SK-N-SH treated with all-trans-retinoic acid at 6 μM for 48 hours (cell line): ENCODE measurements at regions not wholly inside any gene's neighbourhood (a gene's known extent, or its start where the extent isn't known, plus 50 kb on each side); places are given as distances from the start of the nearest gene placed in this dataset.

Source experiments
- ATAC-seq: fragments of 200-7000 bp; cut with Tn5 transposase; 3 replicates; pipeline ENCODE4 v1.9.1; 2020; ENCODE audit warnings: mild to moderate bottlenecking, moderate library complexity
- ARNTL ChIP-seq: fragments of 450-650 bp; formaldehyde crosslinking; IDR thresholded peaks from 2 replicates; pipeline ENCODE4 v1.5.0; 2020; ENCODE audit warnings: low read depth, mild to moderate bottlenecking, moderate library complexity, borderline replicate concordance
- BACH2 ChIP-seq: fragments of 250-450 bp; sonication (Bioruptor Pico); IDR thresholded peaks from 2 replicates; pipeline ENCODE4 v1.9.0; 2021; ENCODE audit warnings: mild to moderate bottlenecking, borderline replicate concordance
- CSDC2 ChIP-seq: fragments of 250-450 bp; sonication (Bioruptor Pico); IDR thresholded peaks from 2 replicates; pipeline ENCODE4 v1.5.0; 2020; ENCODE audit warnings: mild to moderate bottlenecking, moderate library complexity
- ESRRG ChIP-seq: fragments of 250-450 bp; sonication (Bioruptor Pico); IDR thresholded peaks from 2 replicates; pipeline ENCODE4 v1.6.1; 2021; ENCODE audit warnings: mild to moderate bottlenecking
- GLIS3 ChIP-seq: fragments of 250-450 bp; sonication (Bioruptor Pico); IDR thresholded peaks from 2 replicates; pipeline ENCODE4 v1.5.0; 2020; ENCODE audit warnings: mild to moderate bottlenecking, moderate library complexity
- ISL1 ChIP-seq: fragments of 250-450 bp; sonication (Bioruptor Pico); IDR thresholded peaks from 2 replicates; pipeline ENCODE4 v2.1.2; 2022; ENCODE audit warnings: mild to moderate bottlenecking, moderate library complexity
- OSR1 ChIP-seq: fragments of 250-450 bp; sonication (Bioruptor Pico); IDR thresholded peaks from 2 replicates; pipeline ENCODE4 v1.8.0; 2022; ENCODE audit warnings: moderate library complexity, mild to moderate bottlenecking, inconsistent platforms
- PATZ1 ChIP-seq: fragments of 250-450 bp; sonication (Bioruptor Pico); IDR thresholded peaks from 2 replicates; pipeline ENCODE4 v1.8.0; 2020; ENCODE audit warnings: mild to moderate bottlenecking, moderate library complexity, borderline replicate concordance
- SNAI2 ChIP-seq: fragments of 250-450 bp; sonication (Bioruptor Pico); IDR thresholded peaks from 2 replicates; pipeline ENCODE4 v1.5.0; 2020; ENCODE audit warnings: mild to moderate bottlenecking, moderate library complexity
- TCF4 ChIP-seq: fragments of 250-450 bp; sonication (Bioruptor Pico); IDR thresholded peaks from 2 replicates; pipeline ENCODE4 v1.8.0; 2021; ENCODE audit warnings: mild to moderate bottlenecking, moderate library complexity, borderline replicate concordance
- TOX ChIP-seq: fragments of 250-450 bp; sonication (Bioruptor Pico); IDR thresholded peaks from 2 replicates; pipeline ENCODE4 v1.8.0; 2021; ENCODE audit warnings: mild to moderate bottlenecking, moderate library complexity, borderline replicate concordance
- TSHZ2 ChIP-seq: fragments of 250-450 bp; sonication (Bioruptor Pico); IDR thresholded peaks from 2 replicates; pipeline ENCODE4 v1.5.0; 2020; ENCODE audit warnings: mild to moderate bottlenecking, moderate library complexity
- ZFP3 ChIP-seq: fragments of 250-450 bp; sonication (Bioruptor Pico); IDR thresholded peaks from 2 replicates; pipeline ENCODE4 v1.5.0; 2020; ENCODE audit warnings: mild to moderate bottlenecking, moderate library complexity
- ZFP30 ChIP-seq: fragments of 450-650 bp; formaldehyde crosslinking; IDR thresholded peaks from 2 replicates; pipeline ENCODE4 v1.5.0; 2022; ENCODE audit warnings: mild to moderate bottlenecking, moderate library complexity
- ZNF565 ChIP-seq: fragments of 450-650 bp; formaldehyde crosslinking; conservative IDR thresholded peaks from 2 replicates; pipeline ENCODE4 v1.5.0; 2020; ENCODE audit warnings: low read depth, mild to moderate bottlenecking, moderate library complexity
- ZNF70 ChIP-seq: fragments of 450-650 bp; formaldehyde crosslinking; IDR thresholded peaks from 2 replicates; pipeline ENCODE4 v1.5.0; 2020; ENCODE audit warnings: mild to moderate bottlenecking, moderate library complexity
- ZNF8 ChIP-seq: fragments of 450-650 bp; formaldehyde crosslinking; IDR thresholded peaks from 2 replicates; pipeline ENCODE4 v1.5.0; 2020; ENCODE audit warnings: mild to moderate bottlenecking, moderate library complexity
- TF ChIP-seq, protein P1 (sequence below): fragments of 250-450 bp; sonication (Bioruptor Pico); IDR thresholded peaks from 2 replicates; pipeline ENCODE4 v1.5.1; 2020; ENCODE audit warnings: low read depth, mild to moderate bottlenecking, moderate library complexity
- TF ChIP-seq, protein P2 (sequence below): fragments of 250-450 bp; sonication (Bioruptor Pico); IDR thresholded peaks from 2 replicates; pipeline ENCODE4 v1.5.1; 2021; ENCODE audit warnings: mild to moderate bottlenecking, moderate library complexity
- TF ChIP-seq, protein P3 (sequence below): fragments of 250-450 bp; sonication (Bioruptor Pico); IDR thresholded peaks from 2 replicates; pipeline ENCODE4 v1.8.0; 2021; ENCODE audit warnings: low read depth, mild to moderate bottlenecking, moderate library complexity, borderline replicate concordance

DNA sequence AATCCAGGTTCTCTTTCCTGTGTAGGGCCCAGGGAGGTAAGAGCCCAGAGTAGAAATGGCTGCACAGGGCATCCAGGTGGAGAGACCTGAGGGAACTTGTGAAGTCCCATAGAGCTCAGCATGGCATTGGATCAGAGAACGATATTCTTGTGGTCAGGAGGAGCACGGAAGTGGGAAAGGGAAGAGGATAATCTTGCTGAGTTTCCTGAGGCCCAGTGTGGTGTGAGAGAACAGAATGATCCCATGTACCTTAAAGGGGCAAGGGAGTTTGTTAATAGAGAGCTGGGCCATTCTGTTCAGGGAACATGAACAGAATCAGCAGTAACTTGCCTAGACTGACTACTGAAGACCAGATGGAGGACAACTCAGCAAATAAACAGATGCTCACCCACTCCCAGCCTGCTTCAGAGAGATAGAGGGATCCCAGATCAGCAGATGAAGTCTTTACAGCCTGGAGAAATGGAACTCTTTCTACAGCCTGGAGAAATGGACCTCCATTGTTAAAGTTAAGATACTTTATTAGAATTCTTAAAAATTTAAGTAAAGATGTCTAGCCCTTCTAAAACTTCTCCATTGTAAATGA is 119.7 kb upstream of the ELL2 start:
- TF ChIP-seq OSR1, result no peak
- TF ChIP-seq TOX (CRISPR knock-in tag), result no peak
- no peak for TF ChIP-seq TCF4 (CRISPR knock-in tag)
- no peak for TF ChIP-seq TSHZ2
- TF ChIP-seq ZNF565 (CRISPR knock-in tag), result no peak
- TF ChIP-seq ZFP3 (CRISPR knock-in tag), result no peak
- TF ChIP-seq ESRRG (CRISPR knock-in tag), result no peak
- TF ChIP-seq, protein P1, sequence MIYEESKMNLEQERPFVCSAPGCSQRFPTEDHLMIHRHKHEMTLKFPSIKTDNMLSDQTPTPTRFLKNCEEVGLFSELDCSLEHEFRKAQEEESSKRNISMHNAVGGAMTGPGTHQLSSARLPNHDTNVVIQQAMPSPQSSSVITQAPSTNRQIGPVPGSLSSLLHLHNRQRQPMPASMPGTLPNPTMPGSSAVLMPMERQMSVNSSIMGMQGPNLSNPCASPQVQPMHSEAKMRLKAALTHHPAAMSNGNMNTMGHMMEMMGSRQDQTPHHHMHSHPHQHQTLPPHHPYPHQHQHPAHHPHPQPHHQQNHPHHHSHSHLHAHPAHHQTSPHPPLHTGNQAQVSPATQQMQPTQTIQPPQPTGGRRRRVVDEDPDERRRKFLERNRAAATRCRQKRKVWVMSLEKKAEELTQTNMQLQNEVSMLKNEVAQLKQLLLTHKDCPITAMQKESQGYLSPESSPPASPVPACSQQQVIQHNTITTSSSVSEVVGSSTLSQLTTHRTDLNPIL, result no peak
- TF ChIP-seq ZNF8 (CRISPR knock-in tag), result no peak
- no peak for TF ChIP-seq BACH2
- TF ChIP-seq ARNTL (CRISPR knock-in tag), result no peak
- TF ChIP-seq PATZ1 (CRISPR knock-in tag), result no peak
- TF ChIP-seq SNAI2 (CRISPR knock-in tag), result no peak
- TF ChIP-seq, protein P2, sequence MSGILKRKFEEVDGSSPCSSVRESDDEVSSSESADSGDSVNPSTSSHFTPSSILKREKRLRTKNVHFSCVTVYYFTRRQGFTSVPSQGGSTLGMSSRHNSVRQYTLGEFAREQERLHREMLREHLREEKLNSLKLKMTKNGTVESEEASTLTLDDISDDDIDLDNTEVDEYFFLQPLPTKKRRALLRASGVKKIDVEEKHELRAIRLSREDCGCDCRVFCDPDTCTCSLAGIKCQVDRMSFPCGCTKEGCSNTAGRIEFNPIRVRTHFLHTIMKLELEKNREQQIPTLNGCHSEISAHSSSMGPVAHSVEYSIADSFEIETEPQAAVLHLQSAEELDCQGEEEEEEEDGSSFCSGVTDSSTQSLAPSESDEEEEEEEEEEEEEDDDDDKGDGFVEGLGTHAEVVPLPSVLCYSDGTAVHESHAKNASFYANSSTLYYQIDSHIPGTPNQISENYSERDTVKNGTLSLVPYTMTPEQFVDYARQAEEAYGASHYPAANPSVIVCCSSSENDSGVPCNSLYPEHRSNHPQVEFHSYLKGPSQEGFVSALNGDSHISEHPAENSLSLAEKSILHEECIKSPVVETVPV (CRISPR knock-in tag), result no peak
- no peak for TF ChIP-seq ZNF70 (CRISPR knock-in tag)
- TF ChIP-seq, protein P3, sequence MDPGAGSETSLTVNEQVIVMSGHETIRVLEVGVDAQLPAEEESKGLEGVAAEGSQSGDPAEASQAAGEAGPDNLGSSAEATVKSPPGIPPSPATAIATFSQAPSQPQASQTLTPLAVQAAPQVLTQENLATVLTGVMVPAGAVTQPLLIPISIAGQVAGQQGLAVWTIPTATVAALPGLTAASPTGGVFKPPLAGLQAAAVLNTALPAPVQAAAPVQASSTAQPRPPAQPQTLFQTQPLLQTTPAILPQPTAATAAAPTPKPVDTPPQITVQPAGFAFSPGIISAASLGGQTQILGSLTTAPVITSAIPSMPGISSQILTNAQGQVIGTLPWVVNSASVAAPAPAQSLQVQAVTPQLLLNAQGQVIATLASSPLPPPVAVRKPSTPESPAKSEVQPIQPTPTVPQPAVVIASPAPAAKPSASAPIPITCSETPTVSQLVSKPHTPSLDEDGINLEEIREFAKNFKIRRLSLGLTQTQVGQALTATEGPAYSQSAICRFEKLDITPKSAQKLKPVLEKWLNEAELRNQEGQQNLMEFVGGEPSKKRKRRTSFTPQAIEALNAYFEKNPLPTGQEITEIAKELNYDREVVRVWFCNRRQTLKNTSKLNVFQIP (CRISPR knock-in tag), result no peak
- TF ChIP-seq GLIS3 (CRISPR knock-in tag), result no peak
- no peak for TF ChIP-seq ZFP30 (CRISPR knock-in tag)
- ATAC-seq, result no peak

- TF ChIP-seq OSR1 (no peak), CSDC2 (CRISPR knock-in tag) (no peak)
- ATAC-seq, result no peak
Measured at GRCh38 chr5:96080557-96080956, 118.9 kb upstream of the ELL2 start.

- TF ChIP-seq ARNTL (CRISPR knock-in tag), result no peak
- TF ChIP-seq, protein P1, result no peak
- no peak for TF ChIP-seq ISL1
- no peak for TF ChIP-seq GLIS3 (CRISPR knock-in tag)
- ATAC-seq, result no peak
Measured at GRCh38 chr5:96079962-96080361, 118.3 kb upstream of the ELL2 start.
